Uterus (tissue), 2 donors: ENCODE measurements at regions not wholly inside any gene's neighbourhood (a gene's known extent, or its start where the extent isn't known, plus 50 kb on each side); places are given as distances from the start of the nearest gene placed in this dataset.

ENCODE experiments used
- CTCF ChIP-seq, 4 experiments: fragments of 200-600 bp in 2 of 4; fragments of 450-650 bp in 2 of 4; sonication (generic) in 2 of 4; IDR thresholded peaks; one replicate each; pipeline ENCODE4 v1.5.1; 2016 to 2019; ENCODE audit warnings: antibody characterized with exemption in 4 of 4, mild to moderate bottlenecking in 2 of 4, moderate library complexity in 1 of 4
- POLR2A ChIP-seq, 2 donors: fragments of 450-650 bp; IDR thresholded peaks; one replicate each; pipeline ENCODE4 v1.6.1; 2016; ENCODE audit warnings: antibody characterized with exemption in 2 of 2, mild to moderate bottlenecking in 1 of 2, moderate library complexity in 1 of 2

DNA sequence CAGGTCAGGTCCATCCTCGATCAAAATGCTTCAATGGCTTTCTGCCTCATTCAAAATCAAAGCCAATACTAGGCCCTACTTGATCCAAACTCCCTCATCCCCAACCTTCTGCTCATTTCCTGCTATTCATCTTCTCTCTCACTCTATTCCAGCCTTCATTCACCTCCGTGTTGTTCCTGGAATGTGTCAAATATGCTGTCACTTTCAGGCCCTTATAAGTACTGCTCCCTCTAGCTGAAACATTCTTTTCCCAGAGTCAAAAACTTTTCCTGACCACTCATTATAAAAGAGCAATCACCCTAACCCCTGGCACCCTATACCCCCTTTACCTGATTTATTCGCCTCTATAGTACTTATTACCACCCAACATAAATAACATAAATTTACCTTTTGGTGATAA is 303.7 kb upstream of the PMFBP1 start:
- no peak for TF ChIP-seq CTCF (IDR thresholded peaks at IDR 0.05)
- no peak for TF ChIP-seq POLR2A (IDR thresholded peaks at IDR 0.05)
